ENCODE measurements at regions not wholly inside any gene's neighbourhood (a gene's known extent, or its start where the extent isn't known, plus 50 kb on each side); places are given as distances from the start of the nearest gene placed in this dataset.
"Not testable (repeated sequence)": the region's sequence is repeated elsewhere in the genome, so short reads cannot be mapped to it uniquely, and the experiment has no call there.

DNA sequence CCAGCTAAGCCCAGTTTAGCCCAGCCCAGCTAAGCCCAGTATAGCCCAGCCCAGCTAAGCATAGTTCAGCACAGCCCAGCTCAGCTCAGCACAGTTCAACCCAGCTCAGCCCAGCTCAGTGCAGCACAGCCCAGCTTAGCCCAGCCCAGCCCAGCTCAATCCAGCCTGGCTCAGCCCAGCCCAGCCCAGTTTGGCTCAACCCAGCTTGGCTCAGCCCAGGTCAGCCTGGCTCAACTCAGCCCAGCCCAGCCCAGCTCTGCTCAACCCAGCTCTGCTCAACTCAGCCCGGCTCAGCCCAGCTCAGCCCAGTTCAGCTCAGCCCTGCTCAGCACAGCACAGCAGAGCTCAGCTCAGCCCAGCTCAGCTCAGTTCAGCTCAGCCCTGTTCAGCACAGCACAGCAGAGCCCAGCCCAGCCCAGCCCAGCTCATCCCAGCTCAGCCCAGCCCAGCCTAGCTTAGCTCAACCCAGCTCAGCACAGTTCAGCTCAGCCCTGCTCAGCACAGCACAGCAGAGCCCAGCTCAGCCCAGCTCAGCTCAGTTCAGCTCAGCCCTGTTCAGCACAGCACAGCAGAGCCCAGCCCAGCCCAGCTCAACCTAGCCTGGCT is 330.9 kb downstream of the TMEM121 start:
- no peaks in the 10 kb centered on the region for H3K36me3 ChIP-seq
- no peaks in the 10 kb centered on the region for H3K9me3 ChIP-seq
- H3K27me3 ChIP-seq, result no peaks in the 10 kb centered on the region
- H3K27ac ChIP-seq, result no peak overlapping the region
- intact Hi-C loops (cut with DNase I), result no loop called here
- DNase-seq (ENCODE audit: extremely low spot score in 2 of 2), result no peak
- TF ChIP-seq POLR2AphosphoS5 (IDR thresholded peaks at IDR 0.05; ENCODE audit: insufficient read depth in 1 of 2, low read depth in 1 of 2) (no peak), POLR2A (IDR thresholded peaks at IDR 0.05) (no peak)
- TF ChIP-seq, protein P1, sequence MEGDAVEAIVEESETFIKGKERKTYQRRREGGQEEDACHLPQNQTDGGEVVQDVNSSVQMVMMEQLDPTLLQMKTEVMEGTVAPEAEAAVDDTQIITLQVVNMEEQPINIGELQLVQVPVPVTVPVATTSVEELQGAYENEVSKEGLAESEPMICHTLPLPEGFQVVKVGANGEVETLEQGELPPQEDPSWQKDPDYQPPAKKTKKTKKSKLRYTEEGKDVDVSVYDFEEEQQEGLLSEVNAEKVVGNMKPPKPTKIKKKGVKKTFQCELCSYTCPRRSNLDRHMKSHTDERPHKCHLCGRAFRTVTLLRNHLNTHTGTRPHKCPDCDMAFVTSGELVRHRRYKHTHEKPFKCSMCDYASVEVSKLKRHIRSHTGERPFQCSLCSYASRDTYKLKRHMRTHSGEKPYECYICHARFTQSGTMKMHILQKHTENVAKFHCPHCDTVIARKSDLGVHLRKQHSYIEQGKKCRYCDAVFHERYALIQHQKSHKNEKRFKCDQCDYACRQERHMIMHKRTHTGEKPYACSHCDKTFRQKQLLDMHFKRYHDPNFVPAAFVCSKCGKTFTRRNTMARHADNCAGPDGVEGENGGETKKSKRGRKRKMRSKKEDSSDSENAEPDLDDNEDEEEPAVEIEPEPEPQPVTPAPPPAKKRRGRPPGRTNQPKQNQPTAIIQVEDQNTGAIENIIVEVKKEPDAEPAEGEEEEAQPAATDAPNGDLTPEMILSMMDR (IDR thresholded peaks at IDR 0.05), result no peak
- no peaks in the 10 kb centered on the region for H3K4me1 ChIP-seq
- H3K4me3 ChIP-seq, result no peak overlapping the region

DNA sequence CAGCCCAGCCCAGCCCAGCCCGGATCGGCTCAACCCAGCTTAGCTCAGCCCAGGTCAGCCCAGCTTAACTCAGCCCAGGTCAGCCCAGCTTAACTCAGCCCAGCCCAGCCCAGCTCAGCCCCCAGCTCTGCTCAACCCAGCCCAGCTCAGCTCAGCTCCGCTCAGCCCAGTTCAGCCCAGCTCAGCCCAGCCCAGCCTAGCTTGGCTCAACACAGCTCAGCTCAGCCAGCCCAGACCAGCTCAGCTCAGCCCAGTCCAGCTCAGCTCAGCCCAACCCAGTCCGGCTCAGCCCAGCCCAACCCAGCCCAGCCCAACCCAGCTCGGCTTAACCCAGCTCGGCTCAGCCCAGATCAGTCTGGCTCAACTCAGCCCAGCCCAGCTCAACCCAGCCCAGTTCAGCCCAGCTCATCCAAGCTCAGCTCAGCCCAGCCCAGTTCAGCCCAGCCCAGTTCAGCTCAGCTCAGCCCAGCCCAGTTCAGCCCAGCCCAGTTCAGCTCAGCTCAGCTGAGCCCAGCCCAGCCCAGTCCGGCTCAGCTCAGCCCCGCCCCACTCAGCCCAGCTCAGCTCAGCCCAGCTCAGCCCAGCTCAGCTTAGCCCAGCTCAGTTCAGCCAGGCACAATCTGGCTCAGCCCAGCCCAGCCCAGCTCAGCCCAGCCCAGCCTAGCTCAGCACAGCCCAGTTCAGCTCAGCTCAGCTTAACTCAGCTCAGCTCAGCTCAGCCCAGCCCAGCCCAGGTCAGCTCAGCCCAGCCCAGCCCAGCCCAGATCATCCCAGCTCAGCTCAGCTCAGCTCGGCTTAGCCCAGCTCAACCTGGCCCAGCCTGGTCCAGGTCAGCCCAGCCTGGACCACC is 331.7 kb downstream of the TMEM121 start:
- Histone ChIP-seq H3K27me3 (no peaks in the 10 kb centered on the region), H3K36me3 (no peaks in the 10 kb centered on the region), H3K4me3 (no peak overlapping the region), H3K9me3 (no peaks in the 10 kb centered on the region), H3K4me1 (no peaks in the 10 kb centered on the region), H3K27ac (no peak overlapping the region)
- DNase-seq (ENCODE audit: extremely low spot score in 2 of 2), result no peak
- no peak for TF ChIP-seq POLR2A (IDR thresholded peaks at IDR 0.05)
- no peak for TF ChIP-seq POLR2AphosphoS5 (IDR thresholded peaks at IDR 0.05; ENCODE audit: insufficient read depth in 1 of 2, low read depth in 1 of 2)
- intact Hi-C loops (cut with DNase I), result no loop called here

DNA sequence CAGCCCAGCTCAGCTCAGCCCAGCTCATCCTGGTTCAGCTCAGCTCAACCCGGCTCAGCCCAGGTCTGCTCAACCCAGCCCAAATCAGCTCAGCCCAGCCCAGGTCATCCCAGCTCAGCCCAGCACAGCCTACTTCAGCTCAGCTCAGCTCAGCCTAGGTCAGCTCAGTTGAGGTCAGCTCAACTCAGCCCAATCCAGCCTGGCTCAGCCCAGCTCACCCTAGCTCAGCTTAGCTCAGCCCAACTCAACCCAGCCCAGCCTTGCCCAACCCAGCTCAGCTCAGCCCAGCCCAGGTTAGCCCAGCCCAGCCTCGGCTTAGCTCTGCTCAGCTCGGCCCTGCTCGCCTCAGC is 332.3 kb downstream of the TMEM121 start:
- no peak overlapping the region for H3K27ac ChIP-seq
- H3K36me3 ChIP-seq, result no peaks in the 10 kb centered on the region
- no peak overlapping the region for H3K4me3 ChIP-seq
- H3K4me1 ChIP-seq, result no peaks in the 10 kb centered on the region
- no peak for TF ChIP-seq POLR2AphosphoS5 (IDR thresholded peaks at IDR 0.05; ENCODE audit: insufficient read depth in 1 of 2, low read depth in 1 of 2)
- TF ChIP-seq, protein P1 (IDR thresholded peaks at IDR 0.05), result no peak
- no peak for TF ChIP-seq POLR2A (IDR thresholded peaks at IDR 0.05)
- no peaks in the 10 kb centered on the region for H3K27me3 ChIP-seq
- H3K9me3 ChIP-seq, result no peaks in the 10 kb centered on the region
- intact Hi-C loops (cut with DNase I), result no loop called here
- no peak for DNase-seq (ENCODE audit: extremely low spot score in 2 of 2)

DNA sequence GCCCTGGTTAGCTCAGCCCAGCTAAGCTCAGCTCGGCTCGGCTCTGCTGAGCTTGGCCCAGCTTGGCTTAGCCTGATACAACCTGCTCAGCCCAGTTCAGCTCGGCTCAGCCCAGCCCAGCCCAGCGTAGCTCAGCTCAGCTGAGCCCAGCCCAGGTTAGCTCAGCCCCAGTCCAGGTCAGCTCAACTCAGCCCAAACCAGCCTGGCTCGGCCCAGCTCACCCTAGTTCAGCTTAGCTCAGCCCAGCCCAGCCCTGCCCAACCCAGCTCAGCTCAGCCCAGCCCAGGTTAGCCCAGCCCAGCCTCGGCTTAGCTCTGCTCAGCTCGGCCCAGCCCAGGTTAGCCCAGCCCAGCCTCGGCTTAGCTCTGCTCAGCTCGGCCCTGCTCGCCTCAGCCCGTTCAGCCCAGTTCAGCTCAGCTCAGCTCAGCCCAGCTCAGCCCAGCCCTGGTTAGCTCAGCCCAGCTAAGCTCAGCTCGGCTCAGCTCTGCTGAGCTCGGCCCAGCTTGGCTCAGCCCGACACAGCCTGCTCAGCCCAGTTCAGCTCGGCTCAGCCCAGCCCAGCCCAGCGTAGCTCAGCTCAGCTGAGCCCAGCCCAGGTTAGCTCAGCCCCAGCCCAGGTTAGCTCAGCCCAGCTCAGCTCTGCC is 332.8 kb downstream of the TMEM121 start:
- DNase-seq (ENCODE audit: extremely low spot score in 2 of 2); H3K36me3 ChIP-seq; H3K27me3 ChIP-seq; intact Hi-C loops (cut with DNase I); H3K27ac ChIP-seq; H3K9me3 ChIP-seq; H3K4me3 ChIP-seq; H3K4me1 ChIP-seq: not testable (repeated sequence)

DNA sequence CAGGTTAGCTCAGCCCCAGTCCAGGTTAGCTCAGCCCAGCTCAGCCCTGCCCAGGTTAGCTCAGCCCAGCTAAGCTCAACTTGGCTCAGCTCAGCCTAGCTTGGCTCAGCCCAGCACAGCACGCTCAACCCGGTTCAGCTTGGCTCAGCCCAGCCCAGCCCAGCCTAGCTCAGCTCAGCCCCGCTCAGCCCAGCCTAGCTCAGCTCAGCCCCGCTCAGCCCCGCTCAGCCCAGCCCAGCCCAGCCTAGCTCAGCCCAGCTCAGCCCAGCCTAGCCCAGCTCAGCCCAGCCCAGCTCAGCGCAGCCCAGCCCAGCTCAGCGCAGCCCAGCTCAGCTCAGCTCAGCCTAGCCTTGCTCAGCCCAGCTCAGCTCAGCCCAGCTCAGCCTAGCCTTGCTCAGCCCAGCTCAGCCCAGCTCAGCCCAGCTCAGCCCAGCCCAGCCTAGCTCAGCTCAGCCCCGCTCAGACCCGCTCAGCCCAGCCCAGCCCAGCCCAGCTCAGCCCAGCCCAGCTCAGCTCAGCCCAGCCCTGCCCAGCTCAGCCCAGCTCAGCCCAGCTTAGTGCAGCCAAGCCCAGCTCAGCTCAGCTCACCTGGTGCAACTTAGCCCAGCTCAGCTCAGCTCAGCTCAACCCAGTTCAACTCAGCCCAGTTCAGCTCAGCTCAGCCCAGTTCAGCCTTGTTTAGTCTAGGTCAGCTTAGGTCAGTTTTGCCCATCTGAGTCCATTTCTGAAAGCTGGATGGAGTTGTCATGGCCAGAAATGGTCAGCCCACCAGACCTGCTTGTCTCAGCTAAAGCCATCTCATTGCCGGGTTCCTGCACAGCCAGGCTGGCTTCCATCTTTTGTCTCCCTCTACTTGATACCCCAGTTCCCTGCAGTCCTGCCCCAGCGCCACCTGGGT is 333.6 kb downstream of the TMEM121 start:
- TF ChIP-seq POLR2A (IDR thresholded peaks at IDR 0.05), result no peak
- TF ChIP-seq, protein P1 (IDR thresholded peaks at IDR 0.05), result no peak
- no peak for TF ChIP-seq POLR2AphosphoS5 (IDR thresholded peaks at IDR 0.05; ENCODE audit: insufficient read depth in 1 of 2, low read depth in 1 of 2)
- Histone ChIP-seq H3K4me1 (no peaks in the 10 kb centered on the region), H3K36me3 (no peaks in the 10 kb centered on the region), H3K4me3 (no peak overlapping the region), H3K27ac (no peak overlapping the region), H3K9me3 (no peaks in the 10 kb centered on the region), H3K27me3 (no peaks in the 10 kb centered on the region)
- DNase-seq (ENCODE audit: extremely low spot score in 2 of 2), result no peak
- intact Hi-C loops (cut with DNase I), result no loop called here
